Ascending aorta (tissue), 2 donors: ENCODE measurements at regions not wholly inside any gene's neighbourhood (a gene's known extent, or its start where the extent isn't known, plus 50 kb on each side); places are given as distances from the start of the nearest gene placed in this dataset.
"Not testable (repeated sequence)": the region's sequence is repeated elsewhere in the genome, so short reads cannot be mapped to it uniquely, and the experiment has no call there.

Experiments used
- DNase-seq, 2 donors: peaks; one replicate each; pipeline ENCODE4 v3.0.0-alpha.2; 2019; ENCODE audit warnings: low spot score in 2 of 2
- H3K27ac ChIP-seq, 2 donors: fragments of 200-600 bp; sonication (generic); one replicate each; pipeline ENCODE4 v1.5.1; 2016 to 2017; ENCODE audit warnings: mild to moderate bottlenecking in 1 of 2
- H3K27me3 ChIP-seq: fragments of 200-600 bp; sonication (generic); one replicate; pipeline ENCODE4 v1.5.1; 2017
- H3K36me3 ChIP-seq, 2 donors: fragments of 200-600 bp; sonication (generic); one replicate each; pipeline ENCODE4 v1.5.1; 2016
- H3K4me1 ChIP-seq, 2 donors: fragments of 200-600 bp; sonication (generic); one replicate each; pipeline ENCODE4 v1.5.1; 2016 to 2017; ENCODE audit warnings: mild to moderate bottlenecking in 1 of 2
- H3K4me3 ChIP-seq, 2 donors: fragments of 200-600 bp; sonication (generic); one replicate each; pipeline ENCODE4 v1.5.1; 2016 to 2017; ENCODE audit warnings: mild to moderate bottlenecking in 1 of 2
- H3K9me3 ChIP-seq, 2 donors: fragments of 200-600 bp; sonication (generic); one replicate each; pipeline ENCODE4 v1.5.1; 2016
- intact Hi-C: fragments of 100-400 bp; cut with DNase I; formaldehyde crosslinking; loops from one replicate; pipeline ENCODE4 v1.15.1; 2023
- TF ChIP-seq, protein P1 (sequence below), 3 experiments: fragments of 200-600 bp in 2 of 3; fragments of 450-650 bp in 1 of 3; sonication (generic) in 2 of 3; IDR thresholded peaks; one replicate each; pipeline ENCODE4 v1.5.1; 2016 to 2019; ENCODE audit warnings: antibody characterized with exemption in 3 of 3, mild to moderate bottlenecking in 1 of 3, moderate library complexity in 1 of 3

DNA sequence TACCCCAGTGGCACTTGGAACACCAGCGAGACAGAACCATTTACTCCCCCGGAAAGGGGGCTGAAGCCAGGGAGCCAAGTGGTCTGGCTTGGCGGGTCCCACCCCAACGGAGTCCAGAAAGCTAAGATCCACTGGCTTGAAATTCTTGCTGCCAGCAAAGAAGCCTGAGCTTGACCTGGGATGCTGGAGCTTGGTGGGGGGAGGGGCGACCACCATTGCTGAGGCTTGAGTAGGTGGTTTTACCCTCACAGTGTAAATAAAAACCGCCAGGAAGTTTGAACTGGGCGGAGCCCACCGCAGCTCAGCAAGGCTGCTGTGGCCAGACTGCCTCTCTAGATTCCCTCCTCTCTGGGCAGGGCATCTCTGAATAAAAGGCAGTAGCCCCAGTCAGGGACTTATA, 62.8 kb downstream of the RPS24 start:
- H3K9me3 ChIP-seq, H3K4me3 ChIP-seq, H3K36me3 ChIP-seq, intact Hi-C loops, H3K4me1 ChIP-seq, H3K27me3 ChIP-seq, H3K27ac ChIP-seq, DNase-seq: not testable (repeated sequence)

- H3K4me1 ChIP-seq, intact Hi-C loops, H3K9me3 ChIP-seq, H3K27ac ChIP-seq, DNase-seq, H3K4me3 ChIP-seq, H3K27me3 ChIP-seq, H3K36me3 ChIP-seq: not testable (repeated sequence)
Measured at GRCh38 chr10:78102593-78102992, 68.9 kb downstream of the RPS24 start.

DNA sequence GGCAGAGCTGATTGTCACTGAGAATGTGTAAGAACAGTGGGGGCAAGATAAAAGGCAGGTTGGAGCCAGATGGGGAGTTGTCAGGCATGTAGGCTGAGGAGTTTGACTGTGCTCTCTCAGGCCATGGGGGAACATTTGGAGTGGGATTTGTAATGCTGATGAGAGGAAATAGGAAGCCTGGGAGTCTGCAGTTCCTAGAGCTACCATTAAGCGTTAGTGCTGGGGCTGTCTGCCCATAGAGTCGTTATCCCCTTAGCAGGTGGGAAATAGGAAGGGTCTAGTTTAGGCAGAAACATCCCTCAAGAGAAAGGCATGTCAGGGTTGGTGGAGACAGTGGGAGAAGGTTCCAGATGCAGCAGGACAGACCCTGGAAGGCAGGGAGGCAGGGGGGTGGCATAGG, 75.5 kb downstream of the RPS24 start:
- DNase-seq, result no peak
- H3K27me3 ChIP-seq, result no peaks in the 10 kb centered on the region
- no peaks in the 10 kb centered on the region for H3K36me3 ChIP-seq
- no peak overlapping the region for H3K4me3 ChIP-seq
- intact Hi-C loops, result no loop called here
- H3K9me3 ChIP-seq, result no peaks in the 10 kb centered on the region
- TF ChIP-seq, protein P1, sequence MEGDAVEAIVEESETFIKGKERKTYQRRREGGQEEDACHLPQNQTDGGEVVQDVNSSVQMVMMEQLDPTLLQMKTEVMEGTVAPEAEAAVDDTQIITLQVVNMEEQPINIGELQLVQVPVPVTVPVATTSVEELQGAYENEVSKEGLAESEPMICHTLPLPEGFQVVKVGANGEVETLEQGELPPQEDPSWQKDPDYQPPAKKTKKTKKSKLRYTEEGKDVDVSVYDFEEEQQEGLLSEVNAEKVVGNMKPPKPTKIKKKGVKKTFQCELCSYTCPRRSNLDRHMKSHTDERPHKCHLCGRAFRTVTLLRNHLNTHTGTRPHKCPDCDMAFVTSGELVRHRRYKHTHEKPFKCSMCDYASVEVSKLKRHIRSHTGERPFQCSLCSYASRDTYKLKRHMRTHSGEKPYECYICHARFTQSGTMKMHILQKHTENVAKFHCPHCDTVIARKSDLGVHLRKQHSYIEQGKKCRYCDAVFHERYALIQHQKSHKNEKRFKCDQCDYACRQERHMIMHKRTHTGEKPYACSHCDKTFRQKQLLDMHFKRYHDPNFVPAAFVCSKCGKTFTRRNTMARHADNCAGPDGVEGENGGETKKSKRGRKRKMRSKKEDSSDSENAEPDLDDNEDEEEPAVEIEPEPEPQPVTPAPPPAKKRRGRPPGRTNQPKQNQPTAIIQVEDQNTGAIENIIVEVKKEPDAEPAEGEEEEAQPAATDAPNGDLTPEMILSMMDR (IDR thresholded peaks at IDR 0.05), result no peak
- no peaks in the 10 kb centered on the region for H3K4me1 ChIP-seq
- H3K27ac ChIP-seq, result no peak overlapping the region

GRCh38 chr10:78115135-78115853, 81.6 kb downstream of the RPS24 start:
- no peak for DNase-seq
- Histone ChIP-seq H3K27ac (no peak overlapping the region), H3K4me1 (no peaks in the 10 kb centered on the region), H3K27me3 (no peaks in the 10 kb centered on the region), H3K36me3 (no peaks in the 10 kb centered on the region), H3K9me3 (peaks cover 0 to 7% of the 10 kb centered on the region in 2 donors), H3K4me3 (no peak overlapping the region)
- TF ChIP-seq, protein P1 (IDR thresholded peaks at IDR 0.05), result no peak
- intact Hi-C loops, result no loop called here

- Histone ChIP-seq H3K36me3 (no peaks in the 10 kb centered on the region), H3K4me1 (no peaks in the 10 kb centered on the region), H3K27ac (no peak overlapping the region), H3K9me3 (peaks cover 0 to 10% of the 10 kb centered on the region in 2 donors), H3K27me3 (no peaks in the 10 kb centered on the region), H3K4me3 (no peak overlapping the region)
- no peak for DNase-seq
- intact Hi-C loops, result no loop called here
- TF ChIP-seq, protein P1 (IDR thresholded peaks at IDR 0.05), result no peak
Measured at GRCh38 chr10:78116361-78116760, 82.7 kb downstream of the RPS24 start.

GRCh38 chr10:78118591-78118990, 84.9 kb downstream of the RPS24 start:
- Histone ChIP-seq H3K36me3 (no peaks in the 10 kb centered on the region), H3K27me3 (no peaks in the 10 kb centered on the region), H3K4me3 (no peak overlapping the region), H3K4me1 (no peaks in the 10 kb centered on the region), H3K9me3 (peaks cover 8 to 25% of the 10 kb centered on the region in 2 donors), H3K27ac (no peak overlapping the region)
- TF ChIP-seq, protein P1 (IDR thresholded peaks at IDR 0.05), result no peak
- no peak for DNase-seq
- intact Hi-C loops, result no loop called here

DNA sequence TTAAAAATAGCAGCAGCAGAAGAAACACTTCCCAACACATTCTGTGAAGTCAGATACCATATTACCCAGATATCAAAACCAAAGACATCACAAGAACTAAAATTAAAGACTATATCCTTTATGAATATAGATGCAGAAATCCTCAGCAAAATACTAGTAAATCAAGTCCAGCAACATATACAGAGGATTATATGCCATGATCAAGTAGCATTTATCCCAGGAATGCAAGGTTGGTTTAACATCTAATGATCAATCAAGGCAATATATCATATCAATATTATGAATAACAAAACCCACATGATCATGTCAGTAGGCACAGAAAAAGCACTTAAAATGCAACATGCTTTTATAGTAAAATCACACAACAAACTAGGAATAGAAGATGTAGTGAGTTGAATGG, 88.1 kb downstream of the RPS24 start:
- Histone ChIP-seq H3K36me3 (no peaks in the 10 kb centered on the region), H3K4me3 (no peak overlapping the region), H3K4me1 (no peaks in the 10 kb centered on the region), H3K27ac (no peak overlapping the region), H3K9me3 (peaks cover 8 to 25% of the 10 kb centered on the region in 2 donors), H3K27me3 (no peaks in the 10 kb centered on the region)
- no peak for DNase-seq
- TF ChIP-seq, protein P1 (IDR thresholded peaks at IDR 0.05), result no peak
- intact Hi-C loops, result no loop called here
